ENCODE measurements at regions not wholly inside any gene's neighbourhood (a gene's known extent, or its start where the extent isn't known, plus 50 kb on each side); places are given as distances from the start of the nearest gene placed in this dataset.

DNA sequence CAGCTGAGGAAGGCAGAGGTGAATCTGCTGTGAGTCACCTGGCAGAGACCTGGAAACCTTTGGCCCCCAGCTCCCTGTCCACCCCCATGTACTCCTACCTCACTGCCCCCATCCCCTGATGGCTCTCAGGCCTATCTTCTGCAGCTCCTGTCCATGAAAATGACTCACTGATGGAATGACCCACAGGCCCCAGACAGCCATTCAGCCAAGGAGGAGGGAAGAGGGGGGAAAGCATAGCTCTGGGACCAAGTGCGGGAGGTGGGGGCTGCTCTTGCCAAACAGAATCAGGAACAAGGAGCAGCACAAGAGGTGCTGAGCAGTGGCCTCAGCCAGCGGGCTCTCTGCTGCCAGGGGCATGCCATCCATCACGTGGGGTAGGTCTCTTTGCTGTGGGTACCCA, 111.4 kb upstream of the C1QTNF9B start:
- TF ChIP-seq, protein P1, sequence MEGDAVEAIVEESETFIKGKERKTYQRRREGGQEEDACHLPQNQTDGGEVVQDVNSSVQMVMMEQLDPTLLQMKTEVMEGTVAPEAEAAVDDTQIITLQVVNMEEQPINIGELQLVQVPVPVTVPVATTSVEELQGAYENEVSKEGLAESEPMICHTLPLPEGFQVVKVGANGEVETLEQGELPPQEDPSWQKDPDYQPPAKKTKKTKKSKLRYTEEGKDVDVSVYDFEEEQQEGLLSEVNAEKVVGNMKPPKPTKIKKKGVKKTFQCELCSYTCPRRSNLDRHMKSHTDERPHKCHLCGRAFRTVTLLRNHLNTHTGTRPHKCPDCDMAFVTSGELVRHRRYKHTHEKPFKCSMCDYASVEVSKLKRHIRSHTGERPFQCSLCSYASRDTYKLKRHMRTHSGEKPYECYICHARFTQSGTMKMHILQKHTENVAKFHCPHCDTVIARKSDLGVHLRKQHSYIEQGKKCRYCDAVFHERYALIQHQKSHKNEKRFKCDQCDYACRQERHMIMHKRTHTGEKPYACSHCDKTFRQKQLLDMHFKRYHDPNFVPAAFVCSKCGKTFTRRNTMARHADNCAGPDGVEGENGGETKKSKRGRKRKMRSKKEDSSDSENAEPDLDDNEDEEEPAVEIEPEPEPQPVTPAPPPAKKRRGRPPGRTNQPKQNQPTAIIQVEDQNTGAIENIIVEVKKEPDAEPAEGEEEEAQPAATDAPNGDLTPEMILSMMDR (IDR thresholded peaks at IDR 0.05): no peak
- TF ChIP-seq RARB (CRISPR knock-in tag; IDR thresholded peaks at IDR 0.05) (no peak), POLR2A (IDR thresholded peaks at IDR 0.05; ENCODE audit: low read length) (no peak), NFE2L2 (conservative IDR thresholded peaks at IDR 0.05; ENCODE audit: low read length) (no peak), CEBPB (IDR thresholded peaks at IDR 0.05) (no peak), EP300 (IDR thresholded peaks at IDR 0.05) (no peak), RAD21 (conservative IDR thresholded peaks at IDR 0.05 in 1 of 2, IDR thresholded peaks at IDR 0.05 in 1 of 2) (no peak), ZC3H11A (IDR thresholded peaks at IDR 0.05) (no peak), SMC3 (IDR thresholded peaks at IDR 0.05) (no peak), ZFP36 (IDR thresholded peaks at IDR 0.05; ENCODE audit: borderline replicate concordance, partially characterized antibody) (no peak), GATA3 (IDR thresholded peaks at IDR 0.05; ENCODE audit: borderline replicate concordance) (no peak)
- TF ChIP-seq, protein P2, sequence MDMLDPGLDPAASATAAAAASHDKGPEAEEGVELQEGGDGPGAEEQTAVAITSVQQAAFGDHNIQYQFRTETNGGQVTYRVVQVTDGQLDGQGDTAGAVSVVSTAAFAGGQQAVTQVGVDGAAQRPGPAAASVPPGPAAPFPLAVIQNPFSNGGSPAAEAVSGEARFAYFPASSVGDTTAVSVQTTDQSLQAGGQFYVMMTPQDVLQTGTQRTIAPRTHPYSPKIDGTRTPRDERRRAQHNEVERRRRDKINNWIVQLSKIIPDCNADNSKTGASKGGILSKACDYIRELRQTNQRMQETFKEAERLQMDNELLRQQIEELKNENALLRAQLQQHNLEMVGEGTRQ (IDR thresholded peaks at IDR 0.05): no peak
- TF ChIP-seq, protein P3, sequence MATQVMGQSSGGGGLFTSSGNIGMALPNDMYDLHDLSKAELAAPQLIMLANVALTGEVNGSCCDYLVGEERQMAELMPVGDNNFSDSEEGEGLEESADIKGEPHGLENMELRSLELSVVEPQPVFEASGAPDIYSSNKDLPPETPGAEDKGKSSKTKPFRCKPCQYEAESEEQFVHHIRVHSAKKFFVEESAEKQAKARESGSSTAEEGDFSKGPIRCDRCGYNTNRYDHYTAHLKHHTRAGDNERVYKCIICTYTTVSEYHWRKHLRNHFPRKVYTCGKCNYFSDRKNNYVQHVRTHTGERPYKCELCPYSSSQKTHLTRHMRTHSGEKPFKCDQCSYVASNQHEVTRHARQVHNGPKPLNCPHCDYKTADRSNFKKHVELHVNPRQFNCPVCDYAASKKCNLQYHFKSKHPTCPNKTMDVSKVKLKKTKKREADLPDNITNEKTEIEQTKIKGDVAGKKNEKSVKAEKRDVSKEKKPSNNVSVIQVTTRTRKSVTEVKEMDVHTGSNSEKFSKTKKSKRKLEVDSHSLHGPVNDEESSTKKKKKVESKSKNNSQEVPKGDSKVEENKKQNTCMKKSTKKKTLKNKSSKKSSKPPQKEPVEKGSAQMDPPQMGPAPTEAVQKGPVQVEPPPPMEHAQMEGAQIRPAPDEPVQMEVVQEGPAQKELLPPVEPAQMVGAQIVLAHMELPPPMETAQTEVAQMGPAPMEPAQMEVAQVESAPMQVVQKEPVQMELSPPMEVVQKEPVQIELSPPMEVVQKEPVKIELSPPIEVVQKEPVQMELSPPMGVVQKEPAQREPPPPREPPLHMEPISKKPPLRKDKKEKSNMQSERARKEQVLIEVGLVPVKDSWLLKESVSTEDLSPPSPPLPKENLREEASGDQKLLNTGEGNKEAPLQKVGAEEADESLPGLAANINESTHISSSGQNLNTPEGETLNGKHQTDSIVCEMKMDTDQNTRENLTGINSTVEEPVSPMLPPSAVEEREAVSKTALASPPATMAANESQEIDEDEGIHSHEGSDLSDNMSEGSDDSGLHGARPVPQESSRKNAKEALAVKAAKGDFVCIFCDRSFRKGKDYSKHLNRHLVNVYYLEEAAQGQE (IDR thresholded peaks at IDR 0.05): no peak
- TF ChIP-seq, protein P4, sequence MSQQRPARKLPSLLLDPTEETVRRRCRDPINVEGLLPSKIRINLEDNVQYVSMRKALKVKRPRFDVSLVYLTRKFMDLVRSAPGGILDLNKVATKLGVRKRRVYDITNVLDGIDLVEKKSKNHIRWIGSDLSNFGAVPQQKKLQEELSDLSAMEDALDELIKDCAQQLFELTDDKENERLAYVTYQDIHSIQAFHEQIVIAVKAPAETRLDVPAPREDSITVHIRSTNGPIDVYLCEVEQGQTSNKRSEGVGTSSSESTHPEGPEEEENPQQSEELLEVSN (IDR thresholded peaks at IDR 0.05; ENCODE audit: borderline replicate concordance, low read depth): no peak
